Right lobe of liver (tissue), 6 donors: ENCODE measurements at regions not wholly inside any gene's neighbourhood (a gene's known extent, or its start where the extent isn't known, plus 50 kb on each side); places are given as distances from the start of the nearest gene placed in this dataset.

ENCODE experiments used
- ATAC-seq, 4 donors: fragments of 200-7000 bp; cut with Tn5 transposase; one replicate each; pipeline ENCODE4 v1.9.1; 2020; ENCODE audit warnings: mild to moderate bottlenecking in 4 of 4, moderate library complexity in 4 of 4
- DNase-seq, 3 donors: peaks; one replicate each; pipeline ENCODE4 v3.0.0-alpha.2; 2020
- H3K27ac ChIP-seq, 3 donors: fragments of 200-600 bp; one replicate each; pipeline ENCODE4 v1.8.0; 2022
- H3K27me3 ChIP-seq, 2 donors: fragments of 200-600 bp; one replicate each; pipeline ENCODE4 v1.8.0; 2022
- H3K36me3 ChIP-seq, 4 donors: fragments of 200-600 bp; sonication (generic) in 1 of 4; one replicate each; pipeline versions ENCODE4 v1.5.1 to v1.8.0; 2017 to 2022; ENCODE audit warnings: control low read depth in 1 of 4
- H3K4me1 ChIP-seq, 4 donors: fragments of 200-600 bp; sonication (generic) in 1 of 4; one replicate each; pipeline versions ENCODE4 v1.5.1 to v1.8.0; 2017 to 2022; ENCODE audit warnings: control low read depth in 1 of 4
- H3K4me3 ChIP-seq, 3 donors: fragments of 200-600 bp; one replicate each; pipeline ENCODE4 v1.8.0; 2022
- H3K9me3 ChIP-seq, 4 donors: fragments of 200-600 bp; sonication (generic) in 1 of 4; one replicate each; pipeline versions ENCODE4 v1.5.1 to v1.8.0; 2017 to 2022; ENCODE audit warnings: control low read depth in 1 of 4
- POLR2A ChIP-seq: fragments of 450-650 bp; IDR thresholded peaks from one replicate; pipeline ENCODE4 v1.6.1; 2017; ENCODE audit warnings: antibody characterized with exemption, mild to moderate bottlenecking
- WGBS: methylation state at CpG from one replicate; pipeline ENCODE4 v1.1.6; 2018; ENCODE audit warnings: low coverage, low lambda C conversion rate; ENCODE audit not compliant: insufficient coverage; ENCODE audit errors: missing lambda C conversion rate; 5-methylcytosine and 5-hydroxymethylcytosine counted together
- intact Hi-C, 2 donors: fragments of 100-400 bp; cut with DNase I; formaldehyde crosslinking; loops; one replicate each; pipeline versions ENCODE4 v1.11.2 to v1.14.1; 2022
- TF ChIP-seq, protein P1 (sequence below), 4 donors: fragments of 200-600 bp in 3 of 4; fragments of 450-650 bp in 1 of 4; IDR thresholded peaks; one replicate each; pipeline versions ENCODE4 v1.5.1 to v1.8.0; 2016 to 2022; ENCODE audit warnings: antibody characterized with exemption in 4 of 4, mild to moderate bottlenecking in 2 of 4
- donor health status: DM: no; HTN: yes; CAD: no.
- donor health status: DM: no; HTN: no; CAD: no.
- donor health status: DM: no; HTN: no; CAD: no.
- donor health status: DM: no; HTN: yes; CAD: no.
- donor health status: DM: no; HTN: yes; CAD: no.

DNA sequence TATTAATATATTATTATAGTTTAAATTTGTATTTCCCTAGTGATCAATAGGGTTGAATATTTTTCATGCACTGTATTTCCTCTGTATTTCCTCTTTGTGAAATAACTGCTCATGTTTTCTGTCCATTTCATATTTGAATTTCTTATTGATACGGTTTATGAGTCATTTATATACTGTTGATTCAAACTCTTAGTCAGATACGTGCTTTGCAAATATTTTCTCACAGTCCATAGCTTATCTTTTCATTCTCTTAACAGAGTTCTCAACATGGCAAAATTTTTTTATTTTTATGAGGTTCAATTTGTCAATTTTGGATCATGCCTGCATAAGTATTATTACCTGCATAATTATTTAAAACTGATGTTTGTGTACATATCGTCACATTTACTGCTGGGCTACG lies 329.6 kb downstream of the HAO1 start:
- no peaks in the 10 kb centered on the region for H3K4me1 ChIP-seq
- no peaks in the 10 kb centered on the region for H3K27me3 ChIP-seq
- H3K4me3 ChIP-seq: no peak overlapping the region
- DNase-seq (no peak), ATAC-seq (no peak)
- H3K9me3 ChIP-seq: no peaks in the 10 kb centered on the region
- 51% methylated on average over 4 of the region's 4 CpGs for WGBS
- intact Hi-C loops: no loop called here
- H3K27ac ChIP-seq: no peak overlapping the region
- no peaks in the 10 kb centered on the region for H3K36me3 ChIP-seq
- TF ChIP-seq POLR2A: no peak
- TF ChIP-seq, protein P1, sequence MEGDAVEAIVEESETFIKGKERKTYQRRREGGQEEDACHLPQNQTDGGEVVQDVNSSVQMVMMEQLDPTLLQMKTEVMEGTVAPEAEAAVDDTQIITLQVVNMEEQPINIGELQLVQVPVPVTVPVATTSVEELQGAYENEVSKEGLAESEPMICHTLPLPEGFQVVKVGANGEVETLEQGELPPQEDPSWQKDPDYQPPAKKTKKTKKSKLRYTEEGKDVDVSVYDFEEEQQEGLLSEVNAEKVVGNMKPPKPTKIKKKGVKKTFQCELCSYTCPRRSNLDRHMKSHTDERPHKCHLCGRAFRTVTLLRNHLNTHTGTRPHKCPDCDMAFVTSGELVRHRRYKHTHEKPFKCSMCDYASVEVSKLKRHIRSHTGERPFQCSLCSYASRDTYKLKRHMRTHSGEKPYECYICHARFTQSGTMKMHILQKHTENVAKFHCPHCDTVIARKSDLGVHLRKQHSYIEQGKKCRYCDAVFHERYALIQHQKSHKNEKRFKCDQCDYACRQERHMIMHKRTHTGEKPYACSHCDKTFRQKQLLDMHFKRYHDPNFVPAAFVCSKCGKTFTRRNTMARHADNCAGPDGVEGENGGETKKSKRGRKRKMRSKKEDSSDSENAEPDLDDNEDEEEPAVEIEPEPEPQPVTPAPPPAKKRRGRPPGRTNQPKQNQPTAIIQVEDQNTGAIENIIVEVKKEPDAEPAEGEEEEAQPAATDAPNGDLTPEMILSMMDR (IDR thresholded peaks at IDR 0.05): no peak

DNA sequence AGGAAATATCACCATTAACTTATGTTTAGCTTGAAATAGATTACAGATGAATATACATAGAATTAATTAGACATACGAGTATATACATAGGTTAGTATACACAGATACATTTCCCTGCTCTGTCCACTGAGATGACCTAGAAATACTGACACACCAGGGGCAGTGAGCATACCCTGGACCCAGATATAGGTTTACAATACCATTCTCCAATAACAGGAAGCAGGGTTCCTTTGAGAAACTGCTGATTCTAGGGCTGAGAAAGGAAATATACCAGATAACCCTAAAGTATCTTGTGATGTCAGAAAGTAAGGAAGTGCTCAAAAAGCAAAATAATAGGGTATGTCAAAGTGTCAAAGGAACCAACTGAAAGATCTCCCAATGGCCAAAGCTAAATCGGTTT lies 322.5 kb downstream of the HAO1 start:
- H3K36me3 ChIP-seq: no peaks in the 10 kb centered on the region
- TF ChIP-seq, protein P1 (IDR thresholded peaks at IDR 0.05): no peak
- TF ChIP-seq POLR2A: no peak
- WGBS: 39% methylated on average over 2 of the region's 2 CpGs
- H3K4me1 ChIP-seq: no peaks in the 10 kb centered on the region
- H3K27ac ChIP-seq: no peak overlapping the region
- no peak for DNase-seq
- intact Hi-C loops: no loop called here
- H3K9me3 ChIP-seq: no peaks in the 10 kb centered on the region
- H3K4me3 ChIP-seq: no peak overlapping the region
- H3K27me3 ChIP-seq: no peaks in the 10 kb centered on the region
- peak in 2 of 4 donors; percentile 33 to 51 for ATAC-seq

- 100% methylated on average over 2 of the region's 28 CpGs for WGBS
- DNase-seq: no peak
- intact Hi-C loops: no loop called here
- Histone ChIP-seq H3K27ac (no peak overlapping the region), H3K4me3 (no peak overlapping the region), H3K27me3 (no peaks in the 10 kb centered on the region), H3K9me3 (no peaks in the 10 kb centered on the region), H3K4me1 (no peaks in the 10 kb centered on the region), H3K36me3 (no peaks in the 10 kb centered on the region)
- peak in 1 of 4 donors; percentile 21 for ATAC-seq
- TF ChIP-seq POLR2A: no peak
- TF ChIP-seq, protein P1 (IDR thresholded peaks at IDR 0.05): no peak
These were observed 317.8 kb downstream of the HAO1 start for GRCh38 chr20:7622399-7622961.

- H3K4me1 ChIP-seq: no peaks in the 10 kb centered on the region
- intact Hi-C loops: no loop called here
- ATAC-seq: no peak
These were observed 315.4 kb downstream of the HAO1 start for GRCh38 chr20:7624886-7625285.

More at GRCh38 chr20:7624886-7625285, 315.4 kb downstream of the HAO1 start:
- Histone ChIP-seq H3K27me3 (no peaks in the 10 kb centered on the region), H3K36me3 (no peaks in the 10 kb centered on the region), H3K9me3 (no peaks in the 10 kb centered on the region), H3K4me3 (no peak overlapping the region), H3K27ac (no peak overlapping the region)
- 58% methylated on average over 5 of the region's 5 CpGs for WGBS
- no peak for DNase-seq
- TF ChIP-seq, protein P1 (IDR thresholded peaks at IDR 0.05): no peak
- TF ChIP-seq POLR2A: no peak
